ENCODE measurements at regions not wholly inside any gene's neighbourhood (a gene's known extent, or its start where the extent isn't known, plus 50 kb on each side); places are given as distances from the start of the nearest gene placed in this dataset.

- TF ChIP-seq CTCF (conservative IDR thresholded peaks at IDR 0.05 in 1 of 2, IDR thresholded peaks at IDR 0.05 in 1 of 2; ENCODE audit: extremely low read depth in 1 of 2, insufficient read depth in 1 of 2, low read depth in 1 of 2, low read length in 2 of 2), result no peak
- no peak for TF ChIP-seq EZH2 (IDR thresholded peaks at IDR 0.05; ENCODE audit: borderline replicate concordance, low read length)
Measured at GRCh38 chr10:52659085-52659484, 113.5 kb downstream of the MBL2 start.
